ENCODE measurements at regions not wholly inside any gene's neighbourhood (a gene's known extent, or its start where the extent isn't known, plus 50 kb on each side); places are given as distances from the start of the nearest gene placed in this dataset.

DNA sequence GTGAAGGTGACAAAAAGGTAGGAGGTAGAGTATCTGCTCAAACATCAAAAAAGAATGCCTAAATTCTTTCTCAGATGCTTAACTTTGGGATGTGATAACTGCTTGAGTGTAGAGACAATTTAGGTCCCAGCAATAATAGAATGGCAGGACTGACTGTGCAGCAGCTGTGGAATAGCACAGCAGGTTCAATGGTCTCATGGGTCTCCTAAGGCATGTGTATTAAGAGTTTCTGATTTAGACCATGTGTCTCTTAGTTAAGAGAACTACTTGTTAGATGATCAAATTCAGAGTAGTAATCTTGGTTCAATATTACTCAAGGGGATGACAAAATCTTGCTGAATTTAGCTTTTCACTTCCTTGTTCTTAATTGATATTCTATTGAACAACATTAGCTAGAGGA, 72.0 kb downstream of the ALX1 start:
- no peaks in the 10 kb centered on the region for H3K27me3 Mint-ChIP-seq
- no peak overlapping the region for H3K4me3 Mint-ChIP-seq
- H3K27ac Mint-ChIP-seq, result no peak overlapping the region
- H3K36me3 Mint-ChIP-seq, result no peaks in the 10 kb centered on the region
- peaks cover 7% of the 10 kb centered on the region for H3K9me3 Mint-ChIP-seq
- H3K4me1 Mint-ChIP-seq (ENCODE audit: low read depth in 2 of 2), result no peaks in the 10 kb centered on the region
- DNase-seq (ENCODE audit: low spot score) (no peak), ATAC-seq (no peak)

DNA sequence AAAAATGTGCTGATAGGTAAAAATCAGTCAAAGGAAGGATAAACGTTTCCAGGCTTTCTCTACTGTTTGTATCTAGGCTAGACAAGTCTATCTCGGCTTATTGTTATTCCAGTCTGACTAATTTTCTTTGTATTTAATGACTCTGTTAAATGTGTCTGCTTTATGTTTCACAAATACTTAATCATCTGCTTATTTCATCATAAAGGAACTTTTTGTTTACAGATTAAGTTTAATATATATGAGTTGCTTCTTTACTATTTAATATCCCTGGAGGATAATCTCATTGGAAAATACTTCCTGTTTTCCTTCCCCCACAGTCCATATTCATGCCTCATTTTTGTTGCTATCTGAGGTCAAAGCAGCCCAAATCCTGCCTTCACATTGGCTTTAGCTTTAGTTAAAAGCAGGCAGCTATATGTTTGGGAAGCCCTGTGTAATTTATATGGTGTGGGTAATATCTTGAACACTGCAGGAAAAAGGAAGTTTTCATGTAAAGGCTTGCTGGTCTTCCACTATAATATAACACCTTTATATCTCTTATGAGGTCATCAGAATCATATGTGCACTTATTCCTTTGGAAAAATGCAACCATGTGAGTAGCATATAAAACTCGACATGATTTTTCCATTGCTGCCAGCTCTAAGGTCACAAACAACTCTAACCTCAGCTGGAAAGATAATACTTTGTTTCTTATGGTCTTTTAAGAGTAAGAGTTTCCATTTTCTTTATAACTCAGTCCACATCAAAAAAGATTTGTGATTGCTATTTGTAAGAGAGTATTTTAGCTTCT, 76.8 kb downstream of the ALX1 start:
- ATAC-seq, result no peak
- peaks cover 11% of the 10 kb centered on the region for H3K9me3 Mint-ChIP-seq
- no peaks in the 10 kb centered on the region for H3K4me1 Mint-ChIP-seq (ENCODE audit: low read depth in 2 of 2)
- no peak for DNase-seq (ENCODE audit: low spot score)
- no peaks in the 10 kb centered on the region for H3K27me3 Mint-ChIP-seq
- no peak overlapping the region for H3K4me3 Mint-ChIP-seq
- no peak overlapping the region for H3K27ac Mint-ChIP-seq
- no peaks in the 10 kb centered on the region for H3K36me3 Mint-ChIP-seq

DNA sequence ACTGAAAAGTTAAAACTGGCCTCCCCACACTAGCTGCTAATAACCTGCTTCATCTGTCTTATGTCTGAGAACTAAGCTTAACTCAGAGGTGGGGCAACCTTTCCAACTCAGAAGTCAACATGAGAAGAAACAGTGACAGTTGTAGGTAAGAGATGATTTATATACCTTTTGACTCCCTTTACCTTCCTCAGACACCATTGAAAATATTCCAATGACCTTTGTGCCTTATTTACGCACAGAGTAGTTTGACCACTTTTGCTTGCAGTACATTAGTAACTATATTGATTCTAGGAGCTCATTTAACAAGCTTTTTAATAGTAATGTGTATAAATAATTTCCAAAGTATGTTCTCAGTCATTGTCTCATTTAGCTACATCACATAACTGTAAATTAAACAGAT, 77.6 kb downstream of the ALX1 start:
- Mint-ChIP-seq H3K27ac (no peak overlapping the region), H3K9me3 (peaks cover 11% of the 10 kb centered on the region), H3K4me1 (ENCODE audit: low read depth in 2 of 2) (no peaks in the 10 kb centered on the region), H3K36me3 (no peaks in the 10 kb centered on the region), H3K4me3 (no peak overlapping the region), H3K27me3 (no peaks in the 10 kb centered on the region)
- ATAC-seq, result no peak
- no peak for DNase-seq (ENCODE audit: low spot score)

DNA sequence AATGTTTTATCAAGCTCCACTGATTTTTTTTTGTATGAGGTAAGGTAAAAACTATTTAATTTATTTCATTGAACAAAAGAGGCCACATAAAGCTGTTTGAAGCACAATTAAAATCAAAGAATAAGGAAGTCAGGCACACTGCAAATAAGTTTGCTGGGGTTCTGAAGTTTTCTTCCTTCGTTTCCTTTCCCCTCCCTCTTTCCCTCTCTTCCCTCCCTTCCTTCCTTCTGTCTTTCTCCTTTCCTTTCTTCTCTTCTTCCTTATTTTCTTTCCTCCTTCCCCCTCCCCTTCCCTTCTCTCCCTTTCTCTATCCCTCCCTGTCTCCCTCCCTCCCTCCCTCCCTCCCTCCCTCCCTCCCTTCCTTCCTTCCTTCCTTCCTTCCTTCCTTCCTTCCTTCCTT, 78.7 kb downstream of the ALX1 start:
- H3K36me3 Mint-ChIP-seq, result no peaks in the 10 kb centered on the region
- no peak for ATAC-seq
- DNase-seq (ENCODE audit: low spot score), result no peak
- H3K27ac Mint-ChIP-seq, result no peak overlapping the region
- H3K4me3 Mint-ChIP-seq, result no peak overlapping the region
- peaks cover 11% of the 10 kb centered on the region for H3K9me3 Mint-ChIP-seq
- no peaks in the 10 kb centered on the region for H3K4me1 Mint-ChIP-seq (ENCODE audit: low read depth in 2 of 2)
- no peaks in the 10 kb centered on the region for H3K27me3 Mint-ChIP-seq

DNA sequence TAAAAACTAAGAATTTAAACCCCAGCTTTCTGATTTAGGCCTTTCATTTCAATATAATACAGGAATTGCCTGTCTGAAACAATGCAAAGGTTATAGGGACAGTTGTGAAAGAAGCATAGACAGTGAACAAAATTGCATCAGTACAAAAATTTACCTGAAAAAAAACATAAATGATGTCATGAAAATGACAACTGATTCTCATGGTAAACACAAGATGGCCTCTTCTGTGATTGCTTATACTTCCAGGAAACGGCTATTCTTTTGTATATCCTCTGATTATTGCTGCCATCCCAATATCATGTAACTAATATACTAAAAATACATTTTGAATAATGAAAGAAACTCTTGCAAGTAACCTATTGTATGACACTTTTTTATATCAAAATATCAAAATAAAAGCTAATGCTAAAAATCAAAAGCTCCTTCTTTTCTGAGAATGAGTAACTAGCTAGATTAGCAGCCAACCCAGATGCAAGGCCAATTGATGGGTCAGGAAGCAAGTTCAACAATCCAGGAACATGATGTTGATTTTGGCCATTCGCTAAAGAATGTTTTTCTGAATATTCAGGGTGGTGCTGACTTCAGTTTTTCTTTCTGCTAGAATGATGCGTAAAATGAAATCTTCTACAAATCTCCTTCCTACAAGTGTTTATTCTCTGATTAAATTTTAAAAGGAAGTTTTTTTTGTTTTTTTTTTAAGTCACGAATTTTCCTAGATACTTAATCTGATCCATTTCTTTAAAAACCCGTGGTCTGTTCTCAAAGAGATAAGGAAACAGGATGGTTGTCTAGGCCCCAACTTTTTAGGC, 83.6 kb downstream of the ALX1 start:
- no peak for DNase-seq (ENCODE audit: low spot score)
- no peak for ATAC-seq
- Mint-ChIP-seq H3K4me3 (no peak overlapping the region), H3K4me1 (ENCODE audit: low read depth in 2 of 2) (no peaks in the 10 kb centered on the region), H3K36me3 (no peaks in the 10 kb centered on the region), H3K27ac (no peak overlapping the region), H3K27me3 (no peaks in the 10 kb centered on the region), H3K9me3 (peaks cover 10% of the 10 kb centered on the region)

DNA sequence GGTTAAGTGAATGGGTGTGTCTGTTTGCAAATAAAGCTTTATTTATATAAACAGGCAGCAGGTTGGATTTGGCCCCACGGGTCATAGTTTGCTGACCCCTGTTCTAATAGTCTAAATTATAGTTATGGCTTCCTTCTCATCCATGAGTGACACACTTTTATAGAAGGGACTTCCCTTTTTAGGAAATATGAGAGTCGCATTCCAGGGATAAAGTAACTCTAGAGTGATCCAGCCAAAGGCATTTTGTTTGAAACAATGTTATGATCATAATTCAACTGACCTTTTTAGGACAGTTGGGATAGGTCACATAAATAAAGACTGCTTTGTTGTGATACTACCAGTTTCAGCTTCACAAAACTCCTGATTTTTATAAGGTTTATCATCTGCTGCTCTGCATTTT, 87.9 kb downstream of the ALX1 start:
- H3K4me3 Mint-ChIP-seq, result no peak overlapping the region
- DNase-seq (ENCODE audit: low spot score) (no peak), ATAC-seq (no peak)
- H3K4me1 Mint-ChIP-seq (ENCODE audit: low read depth in 2 of 2), result no peaks in the 10 kb centered on the region
- no peak overlapping the region for H3K27ac Mint-ChIP-seq
- H3K36me3 Mint-ChIP-seq, result no peaks in the 10 kb centered on the region
- H3K9me3 Mint-ChIP-seq, result peaks cover 7% of the 10 kb centered on the region
- H3K27me3 Mint-ChIP-seq, result no peaks in the 10 kb centered on the region

DNA sequence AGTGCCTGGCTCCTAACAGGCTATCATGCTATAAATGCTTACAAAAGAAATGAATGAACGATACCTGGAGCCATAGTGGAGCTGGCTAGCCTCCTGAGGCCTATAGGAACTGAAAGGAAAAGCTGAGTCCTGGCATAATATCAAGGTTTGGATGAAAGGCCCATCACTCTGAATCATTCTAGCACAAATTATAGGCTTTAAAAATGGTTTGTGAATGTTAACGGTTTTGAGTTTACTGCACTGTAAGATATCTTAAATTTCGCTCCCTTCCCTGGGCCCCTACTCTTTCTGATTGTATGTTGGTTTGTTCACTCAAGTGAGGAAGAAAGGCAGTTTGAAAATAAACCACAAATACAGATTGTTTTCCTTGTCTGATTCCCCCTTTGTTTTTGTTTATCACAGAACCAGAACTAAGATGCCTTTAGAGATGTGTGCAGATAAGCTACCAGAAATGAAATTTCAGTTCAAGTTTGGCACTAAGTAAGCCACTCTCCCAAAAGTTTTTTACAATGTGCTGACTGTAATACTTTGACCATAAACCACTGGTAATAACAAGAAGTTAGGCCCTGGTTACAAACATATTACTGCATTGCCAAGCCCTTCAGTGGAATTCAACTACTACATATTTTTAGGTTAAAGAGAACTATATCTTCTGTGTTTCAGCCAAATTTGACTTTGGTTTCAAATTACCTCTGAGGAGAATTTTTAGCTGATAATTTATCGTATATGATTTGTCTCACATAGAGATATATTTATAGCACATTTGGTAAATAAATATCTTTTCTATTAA, 89.5 kb downstream of the ALX1 start:
- no peak overlapping the region for H3K27ac Mint-ChIP-seq
- H3K4me1 Mint-ChIP-seq (ENCODE audit: low read depth in 2 of 2), result no peaks in the 10 kb centered on the region
- H3K27me3 Mint-ChIP-seq, result no peaks in the 10 kb centered on the region
- H3K9me3 Mint-ChIP-seq, result peaks cover 10% of the 10 kb centered on the region
- no peak overlapping the region for H3K4me3 Mint-ChIP-seq
- DNase-seq (ENCODE audit: low spot score) (no peak), ATAC-seq (no peak)
- H3K36me3 Mint-ChIP-seq, result no peaks in the 10 kb centered on the region

DNA sequence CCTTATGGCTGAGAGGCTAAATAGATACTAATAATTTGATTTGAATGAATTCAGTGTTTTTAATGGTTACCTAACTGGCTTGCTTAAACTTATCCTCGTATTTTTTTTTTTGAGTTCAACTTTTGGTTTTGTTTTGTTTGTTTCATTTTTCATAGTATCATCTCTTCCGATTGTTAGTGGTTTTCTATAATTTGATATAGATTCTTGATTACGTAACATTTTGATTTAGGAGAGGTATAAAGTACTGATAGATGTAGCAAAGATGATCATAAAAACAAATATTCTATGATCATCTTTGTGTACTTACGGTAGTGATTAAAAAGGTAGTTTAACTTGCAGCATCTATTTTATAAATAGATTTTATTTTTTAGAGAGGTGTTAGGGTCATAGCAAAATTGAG, 93.0 kb downstream of the ALX1 start:
- Mint-ChIP-seq H3K4me1 (ENCODE audit: low read depth in 2 of 2) (no peaks in the 10 kb centered on the region), H3K27me3 (no peaks in the 10 kb centered on the region), H3K9me3 (peaks cover 6% of the 10 kb centered on the region), H3K36me3 (no peaks in the 10 kb centered on the region), H3K27ac (no peak overlapping the region), H3K4me3 (no peak overlapping the region)
- DNase-seq (ENCODE audit: low spot score), result no peak
- ATAC-seq, result no peak

DNA sequence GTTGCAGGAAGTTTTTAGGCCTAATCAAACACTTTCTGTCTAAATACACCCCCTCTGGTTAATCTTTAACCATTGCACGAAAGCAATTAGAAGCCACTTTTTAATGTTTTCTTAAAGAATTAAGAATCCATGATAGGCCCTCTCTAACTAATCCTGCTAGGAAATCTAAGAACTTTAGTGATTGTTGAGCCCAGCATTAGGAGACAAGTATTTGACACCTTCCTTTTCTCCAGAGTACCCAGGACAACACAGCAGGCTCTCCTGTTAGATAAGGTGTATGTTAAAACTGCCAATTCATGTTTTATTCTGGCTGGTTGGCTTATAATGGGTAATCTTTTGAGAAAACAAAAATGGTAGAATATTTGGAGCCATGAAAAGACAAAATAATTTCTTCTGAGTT, 95.0 kb downstream of the ALX1 start:
- no peak overlapping the region for H3K27ac Mint-ChIP-seq
- no peak overlapping the region for H3K4me3 Mint-ChIP-seq
- no peak for ATAC-seq
- DNase-seq (ENCODE audit: low spot score), result no peak
- H3K4me1 Mint-ChIP-seq (ENCODE audit: low read depth in 2 of 2), result no peaks in the 10 kb centered on the region
- H3K9me3 Mint-ChIP-seq, result peaks cover 6% of the 10 kb centered on the region
- no peaks in the 10 kb centered on the region for H3K36me3 Mint-ChIP-seq
- H3K27me3 Mint-ChIP-seq, result no peaks in the 10 kb centered on the region

DNA sequence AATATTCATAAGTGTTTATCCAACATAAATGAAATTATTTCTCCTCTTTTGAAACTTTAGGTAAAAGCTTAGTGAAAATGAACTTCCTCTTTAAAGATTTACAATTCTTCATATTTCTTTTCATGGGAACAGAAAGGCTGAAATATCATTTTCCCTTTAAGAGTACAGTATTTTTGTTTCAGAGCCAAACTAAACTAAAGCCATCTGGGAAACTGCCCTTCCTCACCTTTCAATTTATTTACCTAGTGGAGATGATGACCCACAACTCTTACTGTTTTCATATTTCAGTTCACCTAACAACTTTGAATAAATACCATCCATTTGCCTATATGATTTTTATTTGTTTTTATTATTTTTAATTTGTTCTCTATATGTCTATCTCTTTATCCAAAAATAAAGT, 105.4 kb downstream of the ALX1 start:
- peaks cover 3% of the 10 kb centered on the region for H3K9me3 Mint-ChIP-seq
- H3K4me3 Mint-ChIP-seq, result no peak overlapping the region
- no peaks in the 10 kb centered on the region for H3K27me3 Mint-ChIP-seq
- DNase-seq (ENCODE audit: low spot score) (no peak), ATAC-seq (no peak)
- H3K27ac Mint-ChIP-seq, result no peak overlapping the region
- H3K36me3 Mint-ChIP-seq, result no peaks in the 10 kb centered on the region
- H3K4me1 Mint-ChIP-seq (ENCODE audit: low read depth in 2 of 2), result no peaks in the 10 kb centered on the region

DNA sequence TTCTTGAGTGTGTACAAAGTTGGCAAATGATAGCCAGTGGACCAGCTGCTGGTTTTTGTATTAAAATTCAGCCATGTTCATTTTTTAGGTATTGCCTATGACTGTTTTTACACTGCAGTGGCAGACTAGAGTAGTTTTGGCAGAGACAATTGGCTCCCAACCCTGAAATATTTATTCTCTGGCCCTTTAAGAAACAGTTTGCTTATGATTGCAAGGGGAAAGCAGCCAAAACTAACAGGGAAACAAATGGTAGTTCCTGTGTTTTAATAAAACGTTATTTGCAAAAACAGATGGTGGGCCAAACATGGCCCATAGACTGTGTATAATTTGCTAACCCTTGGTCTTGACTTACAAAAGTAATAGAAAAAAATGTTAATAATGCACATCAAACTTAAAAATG, 110.2 kb downstream of the ALX1 start:
- Mint-ChIP-seq H3K4me3 (no peak overlapping the region), H3K27me3 (no peaks in the 10 kb centered on the region), H3K27ac (no peak overlapping the region), H3K36me3 (no peaks in the 10 kb centered on the region), H3K4me1 (ENCODE audit: low read depth in 2 of 2) (no peaks in the 10 kb centered on the region), H3K9me3 (peaks cover 3% of the 10 kb centered on the region)
- DNase-seq (ENCODE audit: low spot score) (no peak), ATAC-seq (no peak)

DNA sequence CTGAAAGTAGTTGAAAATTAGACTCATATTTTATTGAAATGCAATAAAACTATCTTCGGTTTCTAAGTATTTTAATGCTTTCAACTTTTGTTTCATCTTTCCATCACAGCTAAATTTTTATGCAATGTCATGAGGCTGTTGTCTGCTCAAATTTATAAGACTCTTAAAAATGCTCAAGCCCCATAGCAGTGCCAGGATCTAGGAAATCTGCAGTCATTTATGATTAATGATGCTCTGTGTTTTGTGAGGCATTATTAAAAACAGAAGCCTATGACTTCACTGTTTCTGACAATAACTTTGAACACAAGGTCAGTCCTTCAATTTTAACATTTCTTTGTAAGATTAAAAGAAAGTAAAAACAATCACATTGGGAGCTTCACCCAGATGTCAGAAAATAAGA, 112.5 kb downstream of the ALX1 start:
- Mint-ChIP-seq H3K4me3 (no peak overlapping the region), H3K27me3 (no peaks in the 10 kb centered on the region), H3K36me3 (no peaks in the 10 kb centered on the region), H3K27ac (no peak overlapping the region), H3K9me3 (peaks cover 3% of the 10 kb centered on the region), H3K4me1 (ENCODE audit: low read depth in 2 of 2) (no peaks in the 10 kb centered on the region)
- no peak for DNase-seq (ENCODE audit: low spot score)
- ATAC-seq, result no peak

DNA sequence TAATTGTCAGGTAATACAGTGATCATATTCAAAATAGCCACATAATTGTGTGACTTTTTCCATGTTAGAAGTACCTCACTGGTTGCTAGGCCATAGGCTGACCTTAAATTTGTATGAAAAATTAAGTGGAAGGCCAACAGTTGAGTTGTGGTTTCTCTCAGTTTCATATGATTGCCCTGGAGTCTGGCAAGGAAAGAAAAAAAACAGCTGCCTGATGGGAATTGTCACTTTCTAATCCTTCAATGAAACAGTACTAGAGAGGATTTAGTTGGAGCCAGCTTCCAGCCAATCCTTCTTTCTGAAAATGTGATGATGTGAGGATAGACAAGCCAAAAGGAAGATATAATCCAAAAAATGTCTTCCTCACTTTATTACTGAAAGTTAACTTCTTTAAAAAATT, 113.6 kb downstream of the ALX1 start:
- ATAC-seq, result no peak
- Mint-ChIP-seq H3K9me3 (peaks cover 3% of the 10 kb centered on the region), H3K4me1 (ENCODE audit: low read depth in 2 of 2) (no peaks in the 10 kb centered on the region), H3K4me3 (no peak overlapping the region), H3K36me3 (no peaks in the 10 kb centered on the region), H3K27ac (no peak overlapping the region), H3K27me3 (no peaks in the 10 kb centered on the region)
- DNase-seq (ENCODE audit: low spot score), result no peak

DNA sequence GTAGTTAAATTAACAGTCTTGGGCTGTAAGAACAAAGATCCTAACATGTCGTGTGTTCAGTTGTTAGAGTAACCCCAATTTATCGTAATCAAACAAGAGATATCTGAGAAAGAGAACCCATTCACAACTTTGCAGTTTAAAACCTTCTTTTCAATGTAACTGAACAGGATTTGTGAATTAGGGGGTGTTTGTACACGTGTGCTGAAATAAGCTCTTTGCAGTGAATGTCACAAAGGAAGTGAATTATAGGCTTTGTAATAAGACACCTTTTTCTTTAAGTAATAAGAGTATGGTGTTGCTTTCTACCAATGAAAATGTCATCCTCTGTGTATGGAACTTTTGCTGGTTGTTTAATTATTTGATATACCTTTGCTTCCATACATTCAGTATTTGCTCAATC, 114.0 kb downstream of the ALX1 start:
- H3K36me3 Mint-ChIP-seq, result no peaks in the 10 kb centered on the region
- H3K9me3 Mint-ChIP-seq, result peaks cover 3% of the 10 kb centered on the region
- ATAC-seq, result no peak
- no peak for DNase-seq (ENCODE audit: low spot score)
- no peak overlapping the region for H3K27ac Mint-ChIP-seq
- no peaks in the 10 kb centered on the region for H3K4me1 Mint-ChIP-seq (ENCODE audit: low read depth in 2 of 2)
- no peaks in the 10 kb centered on the region for H3K27me3 Mint-ChIP-seq
- no peak overlapping the region for H3K4me3 Mint-ChIP-seq
